ENCODE measurements at regions not wholly inside any gene's neighbourhood (a gene's known extent, or its start where the extent isn't known, plus 50 kb on each side); places are given as distances from the start of the nearest gene placed in this dataset.
A peak's percentile ranks its signal among the peaks of the same experiment; 100 is the strongest.
"Not testable (repeated sequence)": the region's sequence is repeated elsewhere in the genome, so short reads cannot be mapped to it uniquely, and the experiment has no call there.

DNA sequence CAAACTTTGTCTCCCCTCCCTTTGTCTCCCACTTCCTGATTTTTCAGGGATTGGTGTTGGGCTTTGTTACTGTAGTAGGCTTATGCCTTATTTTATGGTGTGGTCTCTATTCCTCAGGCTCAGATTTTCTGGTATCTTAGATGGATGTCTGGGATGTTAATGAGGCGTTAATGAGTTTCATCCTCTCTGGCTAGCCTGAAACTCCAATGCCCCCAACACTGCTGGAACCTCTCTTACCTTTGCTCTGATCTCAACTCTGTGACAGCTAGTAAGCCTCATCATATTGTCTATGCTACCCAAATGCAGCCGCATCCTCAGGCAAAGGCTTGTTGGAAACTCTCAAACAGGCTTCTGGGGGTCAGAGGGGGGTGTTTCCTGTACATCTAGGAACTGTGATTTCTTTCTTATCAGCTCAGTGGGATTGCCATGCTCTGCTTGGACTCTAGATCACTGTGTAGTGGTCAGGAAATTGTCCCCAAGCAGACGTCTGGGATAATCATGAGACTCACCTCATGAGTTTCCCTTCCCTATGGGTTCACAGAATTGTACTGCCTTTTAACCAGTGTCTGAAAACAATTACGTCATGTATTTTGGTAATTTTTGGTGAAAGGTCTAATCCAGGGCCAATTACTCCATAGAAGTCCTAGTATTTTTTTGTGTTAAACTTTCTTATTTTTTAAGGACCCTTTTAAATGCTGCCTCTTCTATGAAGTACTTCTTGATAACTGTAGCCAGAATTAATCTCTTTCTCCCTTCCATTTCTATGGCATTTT lies 88.8 kb upstream of the TRPC7 start:
- no peak for DNase-seq

DNA sequence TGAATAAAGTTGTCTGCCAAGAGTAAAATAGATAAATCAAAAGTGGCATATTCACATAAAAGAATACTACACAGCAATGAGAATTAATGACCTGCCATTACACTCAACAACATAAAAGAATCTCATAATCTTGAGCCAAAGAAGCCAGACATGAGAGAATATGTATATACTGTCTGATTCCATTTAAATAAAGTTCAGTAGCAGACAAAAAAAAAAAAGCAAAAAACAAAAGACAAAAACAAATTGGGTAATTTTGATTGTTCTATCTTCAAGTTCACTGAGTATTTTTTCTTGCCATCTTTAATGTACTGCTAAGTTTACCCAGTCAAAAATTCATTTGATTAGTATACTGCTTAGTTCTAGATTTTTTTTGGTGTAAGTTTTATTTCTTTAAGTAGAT lies 87.9 kb upstream of the TRPC7 start:
- no peak for DNase-seq

DNA sequence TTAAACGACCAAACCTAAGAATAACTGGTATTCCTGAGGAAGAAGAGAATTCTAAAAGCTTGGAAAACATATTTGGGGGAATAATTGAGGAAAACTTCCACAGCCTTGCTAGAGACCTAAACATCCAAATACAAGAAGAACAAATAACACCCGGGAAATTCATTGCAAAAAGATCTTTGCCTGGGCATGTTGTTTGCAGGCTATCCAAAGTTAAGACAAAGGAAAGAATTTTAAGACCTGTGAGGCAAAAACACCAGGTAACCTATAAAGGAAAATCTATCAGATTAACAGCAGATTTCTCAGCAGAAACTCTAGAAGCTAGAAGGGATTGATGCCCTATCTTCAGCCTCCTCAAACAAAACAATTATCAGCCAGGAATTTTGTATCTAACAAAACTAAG lies 82.2 kb upstream of the TRPC7 start:
- not testable (repeated sequence) for DNase-seq

DNA sequence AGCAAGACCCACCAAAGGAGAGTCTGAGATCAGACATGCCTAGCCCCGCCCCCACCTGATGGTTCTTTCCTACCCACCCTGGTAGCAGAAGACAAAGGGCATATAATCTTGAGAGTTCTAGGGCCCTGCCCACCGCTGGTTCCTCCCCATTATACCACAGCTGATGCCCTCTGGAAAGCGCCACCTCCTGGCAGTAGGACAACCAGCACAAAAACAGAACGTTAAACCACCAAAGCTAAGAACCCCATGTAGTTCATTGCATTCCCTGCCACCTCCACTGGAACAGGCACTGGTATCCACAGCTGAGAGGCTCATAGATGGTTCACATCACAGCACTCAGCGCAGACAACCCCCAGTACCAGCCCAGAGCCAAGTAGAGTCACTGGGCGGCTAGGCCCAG lies 81.2 kb upstream of the TRPC7 start:
- DNase-seq: no peak

DNA sequence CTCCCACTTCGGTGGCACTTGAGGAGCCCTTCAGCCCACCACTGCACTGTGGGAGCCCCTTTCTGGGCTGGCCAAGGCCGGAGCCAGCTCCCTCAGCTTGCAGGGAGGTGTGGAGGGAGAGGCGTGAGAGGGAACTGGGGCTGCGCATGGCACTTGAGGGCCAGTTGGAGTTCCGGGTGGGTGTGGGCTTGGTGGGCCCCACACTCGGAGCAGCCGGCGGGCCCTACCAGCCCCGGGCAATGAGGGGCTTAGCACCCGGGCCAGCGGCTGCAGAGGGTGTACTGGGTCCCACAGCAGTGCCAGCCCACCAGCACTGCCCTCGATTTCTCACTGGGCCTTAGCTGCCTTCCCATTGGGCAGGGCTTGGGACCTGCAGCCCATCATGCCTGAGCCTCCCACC lies 78.8 kb upstream of the TRPC7 start:
- not testable (repeated sequence) for DNase-seq

DNA sequence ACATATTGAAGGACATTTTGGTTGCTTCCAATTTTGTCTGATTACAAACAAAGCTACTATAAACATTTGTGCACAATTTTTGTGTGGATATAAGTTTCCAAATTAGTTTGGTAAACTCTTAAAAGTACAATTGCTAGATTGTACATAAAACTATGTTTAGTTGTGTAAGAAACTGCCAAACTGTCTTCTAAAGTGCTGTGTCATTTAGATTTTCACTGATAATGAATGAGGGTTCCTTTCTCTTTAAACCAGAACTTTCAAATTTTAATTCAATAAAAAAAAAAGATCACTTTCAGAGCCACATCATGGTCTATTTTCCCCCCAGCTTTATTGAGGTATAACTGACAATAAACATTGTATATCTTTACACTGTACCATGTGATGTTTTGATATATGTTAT lies 74.0 kb upstream of the TRPC7 start:
- no peak for DNase-seq

DNA sequence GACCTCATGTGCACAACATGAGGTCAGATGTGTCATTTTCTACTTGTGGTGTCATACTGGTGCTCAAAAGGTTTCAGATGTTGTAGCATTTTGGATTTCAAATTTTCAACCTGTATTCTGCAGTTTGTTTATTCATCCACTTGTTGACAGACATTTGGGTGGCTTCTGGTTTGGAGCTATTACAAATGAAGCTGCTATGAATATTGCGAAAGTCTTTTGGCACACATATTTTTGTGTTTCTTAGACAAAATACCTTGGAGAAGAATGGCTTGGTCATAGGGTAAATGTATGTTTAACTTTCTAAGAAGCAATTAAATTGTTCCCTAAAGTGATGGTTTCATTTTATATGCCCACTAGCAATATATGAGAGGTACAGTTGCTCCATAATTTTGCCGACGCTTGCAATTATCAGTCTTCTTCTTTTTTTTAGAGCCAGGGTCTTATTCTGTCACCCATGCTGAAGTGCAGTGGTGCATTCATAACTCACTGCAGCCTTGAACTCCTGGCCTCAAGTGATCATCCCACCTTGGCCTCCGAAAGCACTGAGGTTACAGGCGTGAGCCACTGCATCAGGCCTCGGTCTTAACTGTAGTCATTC lies 70.7 kb upstream of the TRPC7 start:
- DNase-seq: no peak

DNA sequence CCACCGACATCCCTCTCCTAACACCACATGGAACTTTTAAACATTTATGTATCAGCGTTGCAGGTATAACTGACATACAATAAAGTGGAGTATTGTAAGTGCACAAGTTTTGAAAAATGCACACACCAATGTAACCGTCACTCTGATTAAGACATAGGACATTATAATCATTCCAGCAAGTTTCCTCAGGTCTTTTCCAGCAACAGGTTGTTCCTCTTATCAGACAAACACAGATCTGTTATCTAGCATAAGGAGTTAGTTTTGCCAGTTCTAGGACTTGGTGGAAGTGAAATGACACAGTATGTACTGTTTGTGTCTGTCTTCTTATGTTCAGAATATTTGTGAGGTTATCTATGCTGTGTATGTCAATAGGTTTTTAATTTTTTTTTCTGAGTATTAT lies 69.5 kb upstream of the TRPC7 start:
- no peak for DNase-seq

DNA sequence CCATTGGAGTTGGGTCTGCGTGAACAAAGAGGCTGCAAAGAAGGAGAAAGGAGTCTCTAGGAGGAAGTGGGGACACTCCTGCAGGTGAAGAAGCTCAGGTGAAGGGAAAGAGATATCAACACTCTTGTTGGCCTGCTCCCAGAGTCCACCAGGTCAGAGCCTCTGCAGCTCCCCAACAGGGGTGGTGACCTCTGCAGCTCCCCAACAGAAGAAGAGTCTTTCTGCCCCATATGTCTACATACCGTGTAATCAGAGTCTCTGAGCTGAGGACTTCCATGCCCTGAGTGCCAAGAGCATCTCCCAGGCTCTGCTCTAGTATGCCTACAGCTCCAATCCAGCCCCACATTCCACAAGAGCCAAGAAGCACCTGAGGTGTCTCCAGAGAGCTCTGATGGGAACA lies 67.4 kb upstream of the TRPC7 start:
- DNase-seq: no peak

DNA sequence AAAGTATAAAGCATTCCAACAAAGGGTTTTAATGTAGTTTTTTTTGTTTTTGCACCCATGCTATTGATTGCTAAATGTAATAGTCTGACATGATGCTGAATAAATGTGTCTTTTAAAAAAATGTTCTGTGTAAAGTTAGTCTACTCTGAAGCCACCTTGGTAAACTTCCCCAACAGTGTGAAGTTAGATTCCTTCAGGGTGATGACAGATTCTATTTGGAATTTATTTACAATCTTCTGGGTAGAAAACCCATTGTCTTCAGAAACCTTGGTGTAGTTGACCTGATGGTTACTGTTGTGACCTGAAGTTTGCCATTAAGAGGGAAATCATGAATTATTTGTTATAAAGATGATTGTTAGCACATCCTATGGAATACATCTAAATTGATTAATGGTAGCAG lies 64.7 kb upstream of the TRPC7 start:
- no peak for DNase-seq

DNA sequence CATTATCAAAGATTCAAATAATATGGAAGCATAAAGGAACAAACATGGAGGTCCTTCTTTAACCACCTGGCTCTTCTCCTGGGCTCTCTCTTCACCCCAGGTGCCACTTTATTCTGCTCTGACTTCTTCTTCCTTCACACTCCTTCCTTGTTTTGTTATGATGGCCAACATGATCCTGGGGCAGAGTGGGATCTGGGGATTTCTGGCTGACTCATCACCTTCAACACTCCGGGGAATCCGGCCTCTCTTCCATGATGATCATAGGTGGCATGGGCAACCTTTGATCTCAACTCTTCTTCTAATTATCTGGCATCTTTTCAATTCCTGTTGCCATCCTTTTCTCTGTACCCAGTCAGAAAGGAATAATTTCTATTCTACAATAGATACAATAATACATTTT lies 62.1 kb upstream of the TRPC7 start:
- no peak for DNase-seq

DNA sequence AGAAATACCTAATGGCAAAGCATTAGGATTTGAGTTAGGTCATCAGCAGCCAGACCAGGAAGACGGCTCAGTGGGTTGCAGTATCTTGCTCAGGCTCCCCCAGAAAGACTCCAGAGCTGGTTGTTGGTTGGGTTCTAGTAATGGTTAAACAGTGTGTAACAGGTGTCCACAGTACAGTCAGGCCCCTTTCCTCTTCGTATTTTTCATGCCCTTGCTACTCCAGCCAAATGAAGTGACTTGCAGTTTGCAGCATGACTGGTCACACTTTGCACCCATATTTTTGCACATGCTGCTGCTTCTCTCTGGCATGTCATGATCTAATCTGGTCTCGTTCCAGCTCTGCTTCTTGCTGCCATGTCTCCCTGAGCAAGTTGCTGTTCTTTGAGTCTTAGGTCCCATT lies 60.6 kb upstream of the TRPC7 start:
- DNase-seq: no peak

DNA sequence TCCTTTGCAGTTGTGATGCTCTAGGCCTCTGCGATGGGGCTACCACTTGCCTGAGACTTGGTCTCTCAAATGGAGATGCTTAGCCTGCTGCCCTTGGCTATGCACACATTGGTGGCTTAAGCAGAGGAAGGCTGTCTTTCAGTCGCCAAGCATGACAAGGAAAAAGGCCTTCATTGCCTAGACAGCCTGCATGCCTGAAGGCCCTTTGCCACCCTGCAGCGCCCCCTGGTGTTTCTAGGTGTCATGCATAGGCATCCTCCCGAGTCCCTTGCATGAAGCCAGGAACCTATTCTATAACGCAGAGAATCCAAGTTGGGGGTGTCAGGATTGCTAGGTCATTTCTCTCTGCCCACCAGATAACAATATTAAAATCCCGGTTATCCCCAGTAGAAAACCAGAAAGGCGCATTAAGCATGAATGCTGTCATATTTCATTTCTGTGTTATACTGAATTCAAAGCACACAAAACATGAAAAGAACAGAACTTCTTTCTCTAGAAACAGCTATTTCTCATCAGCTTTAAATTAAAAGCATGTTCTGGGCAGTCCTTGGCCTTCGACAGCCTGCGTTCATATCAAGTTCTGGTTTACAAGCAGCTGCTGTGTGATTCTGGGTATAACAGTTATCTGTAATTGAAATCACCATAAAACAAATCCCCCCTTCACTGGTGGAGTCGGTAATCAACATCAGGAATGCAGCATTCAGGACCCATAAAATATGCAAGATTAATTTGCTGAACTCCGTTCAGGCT lies 59.7 kb upstream of the TRPC7 start:
- peak; percentile 10 for DNase-seq

DNA sequence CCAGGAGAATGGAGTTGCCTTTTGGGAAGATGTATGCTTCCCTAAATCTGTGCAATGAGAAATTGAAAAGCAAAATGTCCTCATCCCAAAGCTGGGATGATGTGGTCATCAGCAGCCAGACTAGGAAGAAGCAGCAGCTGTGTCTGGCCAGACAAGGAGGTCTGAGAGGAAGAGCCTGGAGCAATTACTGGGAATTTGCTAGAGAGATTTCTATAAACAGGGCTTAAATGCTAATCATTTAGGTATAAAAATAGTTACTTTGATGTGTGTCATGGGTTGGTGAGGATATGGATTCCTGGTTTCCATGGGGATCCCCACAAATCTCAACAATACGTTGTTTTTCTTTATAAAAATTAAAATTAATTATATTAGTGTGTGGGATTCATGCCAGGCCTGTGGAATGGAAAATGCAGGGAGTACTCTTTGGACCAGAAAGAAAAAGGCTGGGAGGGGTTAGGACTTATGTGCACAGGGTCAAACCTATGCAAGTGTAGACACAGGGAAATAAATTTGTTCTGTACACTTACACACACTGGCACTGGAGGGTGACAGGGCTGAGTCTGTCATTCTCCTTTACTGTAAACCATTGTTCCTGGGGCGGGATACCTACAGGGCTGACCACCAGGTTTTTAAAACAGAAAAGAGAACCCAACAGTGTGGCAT lies 58.7 kb upstream of the TRPC7 start:
- no peak for DNase-seq

DNA sequence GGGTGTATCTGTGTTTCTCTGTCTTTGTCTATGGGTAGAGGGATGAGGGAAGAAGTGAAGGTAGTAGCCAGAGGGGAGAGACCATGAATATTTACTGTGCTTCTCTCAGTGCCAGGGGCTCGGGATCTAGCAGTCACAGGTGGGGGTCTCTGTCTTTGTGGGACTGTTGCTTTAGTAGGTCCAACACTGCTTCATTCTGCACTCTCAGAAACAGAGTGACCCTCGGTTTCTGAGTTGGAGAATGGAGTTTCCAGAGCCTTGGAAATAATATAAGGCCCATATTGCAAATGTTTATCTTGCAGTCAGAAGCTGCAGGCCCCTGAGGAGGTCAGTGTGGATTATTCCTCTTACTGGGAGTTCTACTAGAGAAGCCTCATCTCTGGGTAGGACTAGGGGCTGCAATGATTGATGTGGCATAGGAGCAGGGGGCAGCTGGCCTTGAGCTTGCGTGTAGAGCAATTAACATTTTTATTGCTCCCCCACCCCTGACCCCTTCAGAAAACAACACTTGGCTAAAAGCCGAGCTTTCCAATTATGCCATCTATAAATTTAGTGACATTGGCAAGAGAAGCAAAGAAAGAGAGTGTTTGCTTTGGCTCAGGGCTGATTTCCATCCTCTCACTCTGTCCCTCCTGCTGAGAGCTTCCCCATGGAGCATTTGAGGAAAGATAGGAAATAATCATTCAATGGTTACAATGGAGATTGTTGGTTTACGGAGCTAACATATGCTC lies 55.0 kb upstream of the TRPC7 start:
- DNase-seq: no peak

DNA sequence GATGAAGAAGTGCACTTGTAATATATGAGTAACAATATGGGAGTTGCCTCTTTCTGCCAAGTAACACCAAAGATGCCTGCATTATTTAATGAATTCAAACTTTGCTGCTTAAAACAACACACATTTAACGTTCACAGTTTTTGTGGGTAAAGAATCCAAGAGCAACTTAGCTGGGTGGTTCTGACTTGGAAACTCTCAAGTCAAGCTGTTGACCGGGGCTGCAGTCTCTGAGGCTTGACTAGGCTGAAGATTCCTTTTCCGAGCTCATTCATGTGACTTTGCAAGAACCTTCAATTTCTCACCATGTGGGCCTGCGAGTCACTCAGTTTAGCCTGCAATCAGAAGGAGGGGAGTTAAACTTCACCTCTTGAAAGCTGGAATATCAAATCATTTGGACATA lies 53.0 kb upstream of the TRPC7 start:
- no peak for DNase-seq

All from activated gamma-delta T cell treated with Interleukin-2 at 50 U/mL for 16 hours (primary cell).